Stimulated activated naive CD8-positive, alpha-beta T cell treated with anti-CD3 and anti-CD28 coated beads, Interleukin-15, amount 100 ng/mL, for 72 hours (primary cell): ENCODE measurements at regions not wholly inside any gene's neighbourhood (a gene's known extent, or its start where the extent isn't known, plus 50 kb on each side); places are given as distances from the start of the nearest gene placed in this dataset.
"Not testable (repeated sequence)": the region's sequence is repeated elsewhere in the genome, so short reads cannot be mapped to it uniquely, and the experiment has no call there.

Experiments used
- ATAC-seq: fragments of 150-1000 bp; cut with Tn5 transposase; 2 replicates; pipeline ENCODE4 v1.10.0; 2021; ENCODE audit warnings: mild to moderate bottlenecking, moderate library complexity
- DNase-seq, 2 donors: peaks; one replicate each; pipeline ENCODE4 v3.0.0; 2021 to 2022
- H3K27ac Mint-ChIP-seq, 2 donors: one replicate each; pipeline ENCODE4 v1.8.0; 2022; ENCODE audit warnings: mild to moderate bottlenecking in 2 of 2, mixed read lengths in 2 of 2, moderate library complexity in 2 of 2
- H3K27me3 Mint-ChIP-seq: one replicate; pipeline ENCODE4 v1.8.0; 2022; ENCODE audit warnings: mixed read lengths
- H3K4me1 Mint-ChIP-seq: one replicate; pipeline ENCODE4 v1.8.0; 2022; ENCODE audit warnings: mild to moderate bottlenecking, mixed read lengths
- H3K4me3 Mint-ChIP-seq, 2 donors: one replicate each; pipeline ENCODE4 v1.8.0; 2022; ENCODE audit warnings: mild to moderate bottlenecking in 2 of 2, mixed read lengths in 2 of 2, moderate library complexity in 1 of 2
- H3K9me3 Mint-ChIP-seq, 2 donors: one replicate each; pipeline ENCODE4 v1.8.0; 2022; ENCODE audit warnings: mixed read lengths in 2 of 2

DNA sequence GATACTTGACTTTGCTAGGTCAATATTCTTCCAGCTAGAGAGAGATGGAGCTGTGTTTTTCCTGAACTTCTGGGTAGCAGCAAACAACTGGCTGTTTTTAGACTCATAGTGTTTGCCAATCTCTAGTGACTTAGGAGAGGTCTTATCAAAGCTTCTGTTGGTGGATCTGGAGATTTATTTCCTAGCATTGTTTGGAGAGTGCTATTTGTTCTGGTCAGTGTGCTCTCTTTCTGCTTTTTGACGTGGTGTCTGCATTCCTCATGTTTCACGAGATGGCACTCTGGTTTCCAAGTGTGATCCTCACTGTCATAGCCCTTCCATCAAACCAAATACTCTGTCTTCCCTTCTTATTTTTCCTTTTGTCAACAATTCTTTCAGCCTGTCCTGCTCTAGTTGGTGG is 88.6 kb upstream of the DAZL start:
- Mint-ChIP-seq H3K27ac (no peak overlapping the region), H3K4me1 (no peaks in the 10 kb centered on the region), H3K9me3 (no peaks in the 10 kb centered on the region), H3K27me3 (no peaks in the 10 kb centered on the region), H3K4me3 (no peak overlapping the region)
- ATAC-seq: no peak
- DNase-seq: no peak

DNA sequence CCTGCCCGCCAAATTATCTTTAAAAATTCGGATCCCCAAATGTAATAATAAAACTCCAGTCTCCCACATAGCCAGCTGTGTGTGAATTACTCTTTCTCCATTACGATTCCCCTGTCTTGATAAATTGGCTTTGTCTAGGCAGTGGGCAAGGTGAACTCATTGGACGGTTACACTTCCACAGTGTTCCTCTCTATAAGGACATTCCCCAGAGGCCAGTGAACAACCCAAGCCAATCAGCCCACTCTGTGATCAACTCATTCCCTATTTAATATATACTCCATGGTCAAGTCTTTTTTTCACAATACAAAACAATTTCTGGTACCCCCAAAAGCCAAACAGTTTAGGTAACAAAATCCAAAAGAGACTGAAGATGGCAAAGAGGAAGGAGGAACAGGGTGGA is 90.5 kb upstream of the DAZL start:
- Mint-ChIP-seq H3K27ac (no peak overlapping the region), H3K4me3 (no peak overlapping the region), H3K9me3 (no peaks in the 10 kb centered on the region), H3K4me1 (no peaks in the 10 kb centered on the region), H3K27me3 (no peaks in the 10 kb centered on the region)
- ATAC-seq: no peak
- no peak for DNase-seq

DNA sequence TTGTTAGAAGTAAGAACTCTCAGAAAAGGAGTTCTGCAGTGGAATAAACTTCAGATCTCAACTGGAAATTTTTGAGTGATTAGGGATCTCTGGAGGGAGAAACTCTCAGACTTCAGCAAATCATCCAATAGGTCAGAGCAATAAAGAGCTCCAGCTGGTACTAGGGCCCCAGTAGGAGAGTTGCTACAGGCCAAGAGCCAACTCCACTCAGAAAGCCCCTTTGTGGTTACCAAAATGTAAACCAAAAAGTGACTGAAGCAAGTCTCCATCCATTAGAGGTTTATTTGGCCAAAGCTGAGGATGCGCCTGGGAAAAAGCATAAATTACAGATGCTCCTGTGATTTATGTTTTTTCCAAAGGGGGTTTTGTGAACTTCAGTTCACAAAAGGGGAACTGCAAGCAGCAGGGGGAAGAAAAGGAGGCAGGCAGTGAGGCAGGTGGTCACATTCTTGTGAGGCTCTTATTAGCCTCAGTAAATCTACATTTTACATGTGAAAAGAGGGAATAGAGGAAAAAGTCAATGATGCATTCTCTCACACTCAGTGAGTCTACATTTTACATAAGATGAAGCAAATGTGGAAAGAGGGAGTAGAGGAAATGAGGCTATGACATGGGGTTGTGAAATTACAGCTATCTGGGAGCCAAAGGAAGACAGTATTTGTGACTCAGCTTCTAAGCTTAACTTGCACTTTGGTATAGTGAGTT is 92.4 kb upstream of the DAZL start:
- H3K4me3 Mint-ChIP-seq: no peak overlapping the region
- ATAC-seq (no peak), DNase-seq (no peak)
- H3K4me1 Mint-ChIP-seq: no peaks in the 10 kb centered on the region
- no peak overlapping the region for H3K27ac Mint-ChIP-seq
- H3K9me3 Mint-ChIP-seq: no peaks in the 10 kb centered on the region
- H3K27me3 Mint-ChIP-seq: peaks cover 8% of the 10 kb centered on the region

DNA sequence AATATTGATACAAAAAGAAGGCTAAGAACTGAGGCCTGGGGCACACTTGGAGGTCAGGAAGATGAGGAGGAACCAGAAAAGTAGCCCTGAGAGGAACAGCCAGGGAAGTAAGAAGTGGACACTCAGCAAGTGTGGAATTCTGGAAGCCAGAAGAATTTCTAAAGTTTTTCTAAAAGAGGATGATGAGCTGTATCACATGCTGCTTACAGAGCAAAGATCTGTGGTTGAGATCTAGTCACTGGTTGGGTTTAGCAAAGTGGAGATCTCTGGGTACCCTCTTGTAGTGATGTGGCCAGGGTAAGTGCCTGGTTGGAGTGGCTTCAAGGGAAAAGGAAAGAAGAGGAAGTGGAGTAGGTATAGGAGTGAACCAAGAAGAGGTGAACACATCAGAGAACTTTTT is 95.4 kb upstream of the DAZL start:
- no peak overlapping the region for H3K4me3 Mint-ChIP-seq

DNA sequence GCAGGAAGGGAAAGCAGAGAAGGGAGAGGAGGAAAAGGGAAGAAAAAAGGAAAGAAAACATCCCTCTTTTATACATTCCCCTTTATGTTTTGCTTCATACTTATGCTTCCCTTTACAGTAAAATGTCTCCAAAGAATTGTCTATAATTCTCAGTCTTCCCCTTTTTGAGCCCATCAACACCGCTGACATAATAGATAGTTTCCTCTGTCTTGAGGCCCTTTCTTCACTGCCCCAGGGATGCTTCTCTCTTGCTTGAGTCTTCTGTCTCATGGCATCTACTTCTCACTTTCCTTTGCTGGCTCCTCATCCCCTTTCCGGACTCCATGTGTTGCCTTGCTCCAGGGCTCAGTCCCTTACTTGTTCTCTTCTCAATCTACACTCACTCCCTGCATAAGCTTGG is 99.7 kb upstream of the DAZL start:
- no peak for ATAC-seq
- Mint-ChIP-seq H3K4me1 (no peaks in the 10 kb centered on the region), H3K27ac (no peak overlapping the region), H3K9me3 (no peaks in the 10 kb centered on the region), H3K27me3 (peaks cover 8% of the 10 kb centered on the region), H3K4me3 (no peak overlapping the region)
- DNase-seq: no peak

More for the DNA sequence above, 95.4 kb upstream of the DAZL start:
- Mint-ChIP-seq H3K4me1 (no peaks in the 10 kb centered on the region), H3K9me3 (no peaks in the 10 kb centered on the region), H3K27ac (no peak overlapping the region), H3K27me3 (peaks cover 8% of the 10 kb centered on the region)
- DNase-seq: no peak
- ATAC-seq: no peak

DNA sequence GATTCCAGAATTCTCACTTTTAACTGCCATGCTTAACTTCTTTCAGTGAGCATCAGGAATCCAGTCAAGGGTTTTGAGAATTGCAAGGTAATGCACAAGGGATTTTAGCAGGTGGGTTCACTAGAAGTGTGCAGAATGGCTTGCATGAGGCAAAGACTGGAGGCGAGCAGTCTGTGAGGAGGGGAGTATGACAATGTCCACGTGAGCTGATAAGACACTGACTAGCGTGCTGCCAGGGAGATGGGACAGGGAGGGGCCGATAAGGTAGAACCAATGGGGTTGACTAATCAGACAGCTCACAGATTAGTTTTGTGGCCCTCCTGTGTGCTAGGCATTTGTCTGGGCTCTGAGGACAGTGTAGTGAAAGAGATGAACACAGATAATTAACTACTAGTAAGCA is 102.0 kb upstream of the DAZL start:
- Mint-ChIP-seq H3K4me1 (no peaks in the 10 kb centered on the region), H3K27ac (no peak overlapping the region), H3K4me3 (no peak overlapping the region), H3K9me3 (no peaks in the 10 kb centered on the region), H3K27me3 (peaks cover 3% of the 10 kb centered on the region)
- ATAC-seq: no peak
- no peak for DNase-seq

DNA sequence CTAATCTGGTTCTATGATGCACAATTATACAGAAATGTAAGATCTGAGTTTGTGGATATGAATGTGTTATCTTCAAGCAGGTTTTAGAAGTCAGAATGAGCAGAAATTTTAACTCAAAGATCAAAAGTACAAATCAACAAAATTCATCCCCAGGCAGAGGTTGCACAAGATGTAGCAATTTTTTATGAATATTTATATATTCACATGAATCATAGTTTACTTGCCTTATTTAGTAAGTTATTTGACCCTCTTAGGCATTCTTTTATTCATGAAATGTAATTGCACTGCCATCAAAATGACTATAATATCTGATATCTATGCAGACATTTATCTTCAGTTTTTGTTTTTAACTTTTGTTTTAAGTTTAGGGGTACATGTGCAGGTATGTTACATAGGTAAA is 103.1 kb upstream of the DAZL start:
- no peak for DNase-seq
- Mint-ChIP-seq H3K27me3 (no peaks in the 10 kb centered on the region), H3K9me3 (peaks cover 8 to 9% of the 10 kb centered on the region in 2 donors), H3K4me1 (no peaks in the 10 kb centered on the region), H3K27ac (no peak overlapping the region), H3K4me3 (no peak overlapping the region)
- no peak for ATAC-seq

DNA sequence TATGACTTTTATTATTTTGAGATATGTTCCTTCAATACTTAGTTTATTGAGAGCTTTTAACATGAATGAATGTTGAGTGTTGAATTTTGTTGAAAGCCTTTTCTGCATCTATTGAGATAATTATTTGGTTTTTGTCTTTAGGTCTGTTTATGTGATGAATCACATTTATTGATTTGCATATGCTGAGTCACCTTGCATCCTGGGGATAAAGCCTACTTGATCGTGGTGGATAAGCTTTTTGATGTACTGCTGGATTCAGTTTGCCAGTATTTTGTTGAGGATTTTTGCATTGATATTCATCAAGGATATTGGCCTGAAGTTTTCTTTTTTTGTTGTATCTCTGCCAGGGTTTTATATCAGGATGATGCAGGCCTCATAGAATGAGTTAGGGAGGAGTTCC is 106.5 kb upstream of the DAZL start:
- not testable (repeated sequence) for DNase-seq, H3K27me3 Mint-ChIP-seq, H3K4me3 Mint-ChIP-seq, H3K27ac Mint-ChIP-seq, H3K4me1 Mint-ChIP-seq, ATAC-seq
- peaks cover 23 to 28% of the 10 kb centered on the region in 2 donors for H3K9me3 Mint-ChIP-seq

DNA sequence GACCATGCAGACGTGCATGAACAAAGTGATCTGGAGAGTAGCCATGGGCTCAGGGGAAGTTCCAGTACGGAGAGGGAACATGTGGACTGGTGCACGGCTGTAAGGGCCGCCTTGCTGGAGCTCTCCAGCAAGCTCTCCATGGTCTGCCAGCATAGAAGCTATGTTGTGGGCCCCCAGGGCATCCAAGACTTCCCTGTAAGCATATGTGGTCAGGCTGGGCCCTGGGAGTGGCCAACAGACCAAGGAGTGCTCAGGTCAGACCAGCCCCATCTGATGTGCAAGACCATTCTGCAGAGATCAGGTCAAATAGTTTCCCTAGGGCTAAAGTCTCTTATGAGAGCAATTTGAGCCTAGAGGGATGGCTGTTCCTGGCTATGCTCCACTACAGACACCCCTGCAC is 110.1 kb upstream of the DAZL start:
- Mint-ChIP-seq H3K9me3 (peaks cover 23 to 28% of the 10 kb centered on the region in 2 donors), H3K27me3 (no peaks in the 10 kb centered on the region), H3K27ac (no peak overlapping the region), H3K4me3 (no peak overlapping the region), H3K4me1 (peaks cover 3% of the 10 kb centered on the region)
- ATAC-seq: no peak
- no peak for DNase-seq

DNA sequence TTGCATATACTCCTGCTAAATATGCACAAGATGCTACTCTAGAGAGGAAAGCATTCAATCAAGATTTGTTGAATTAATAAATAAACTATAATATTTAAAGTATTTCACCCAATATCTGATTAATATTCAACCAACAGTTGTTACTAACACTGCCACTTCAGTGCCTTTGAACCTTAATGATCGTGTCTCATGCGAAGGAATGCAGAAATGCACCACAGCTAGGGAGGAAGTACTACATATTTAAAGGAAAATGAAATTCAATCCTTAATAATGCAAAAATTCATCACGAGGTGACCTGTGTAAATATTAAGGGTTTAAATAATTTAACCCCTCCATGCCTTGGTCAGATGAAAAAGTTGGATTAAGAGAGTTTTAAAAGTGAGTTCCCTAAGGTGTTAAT is 114.2 kb upstream of the DAZL start:
- peaks cover 11 to 27% of the 10 kb centered on the region in 2 donors for H3K9me3 Mint-ChIP-seq
- H3K4me3 Mint-ChIP-seq: no peak overlapping the region
- ATAC-seq (no peak), DNase-seq (no peak)
- no peak overlapping the region for H3K27ac Mint-ChIP-seq
- no peaks in the 10 kb centered on the region for H3K27me3 Mint-ChIP-seq
- H3K4me1 Mint-ChIP-seq: peaks cover 9% of the 10 kb centered on the region

DNA sequence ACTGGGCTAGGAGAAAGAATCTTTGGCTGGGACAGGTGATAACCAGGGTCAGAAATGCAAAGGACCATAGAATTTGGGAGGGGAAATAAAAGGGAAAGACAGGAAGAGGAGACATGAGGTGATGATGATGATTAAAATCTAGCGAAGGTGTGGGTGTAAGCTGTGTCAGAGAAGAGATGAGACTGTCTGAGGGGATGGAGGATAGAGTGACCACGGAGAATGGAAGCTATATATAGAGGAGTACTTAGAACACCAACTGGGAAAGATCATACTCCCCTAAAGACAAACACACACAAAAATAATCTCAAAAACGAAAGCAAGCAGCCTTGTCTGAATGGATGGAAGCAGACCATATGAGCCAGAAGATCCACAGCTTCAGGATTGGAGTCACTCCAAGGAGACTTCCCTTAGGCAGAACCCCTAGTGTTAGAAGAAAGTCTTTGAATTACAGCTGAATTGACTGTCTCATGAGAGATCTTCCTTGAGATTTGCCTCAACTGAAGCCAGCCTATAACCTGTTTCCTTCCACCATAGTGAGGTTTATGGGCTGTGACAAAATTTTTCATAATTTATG is 115.2 kb upstream of the DAZL start:
- no peaks in the 10 kb centered on the region for H3K27me3 Mint-ChIP-seq
- DNase-seq: no peak
- H3K9me3 Mint-ChIP-seq: peaks cover 16 to 25% of the 10 kb centered on the region in 2 donors
- no peak overlapping the region for H3K27ac Mint-ChIP-seq
- no peak overlapping the region for H3K4me3 Mint-ChIP-seq
- ATAC-seq: no peak
- H3K4me1 Mint-ChIP-seq: peaks cover 9% of the 10 kb centered on the region

DNA sequence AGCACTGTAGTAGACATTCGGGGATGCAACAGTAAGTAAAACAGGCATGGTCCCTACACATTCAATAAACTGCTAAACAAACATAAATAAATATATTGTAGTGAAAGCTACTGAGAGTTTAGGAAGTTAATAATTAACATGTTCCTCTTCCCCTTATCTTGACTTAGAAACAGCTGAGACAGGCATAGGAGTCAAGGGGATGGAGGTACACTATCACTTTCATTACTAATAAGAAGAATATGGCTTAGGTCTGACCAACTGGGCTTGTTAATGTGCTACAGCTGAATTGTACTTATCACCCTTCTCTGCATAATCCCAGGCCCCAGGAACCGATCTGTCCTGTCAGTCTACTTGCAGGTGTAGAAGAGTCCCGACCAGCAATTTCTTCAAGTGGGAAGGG is 116.3 kb upstream of the DAZL start:
- Mint-ChIP-seq H3K4me3 (no peak overlapping the region), H3K4me1 (peaks cover 9% of the 10 kb centered on the region), H3K27me3 (no peaks in the 10 kb centered on the region), H3K9me3 (peaks cover 17 to 33% of the 10 kb centered on the region in 2 donors), H3K27ac (no peak overlapping the region)
- ATAC-seq (no peak), DNase-seq (no peak)

DNA sequence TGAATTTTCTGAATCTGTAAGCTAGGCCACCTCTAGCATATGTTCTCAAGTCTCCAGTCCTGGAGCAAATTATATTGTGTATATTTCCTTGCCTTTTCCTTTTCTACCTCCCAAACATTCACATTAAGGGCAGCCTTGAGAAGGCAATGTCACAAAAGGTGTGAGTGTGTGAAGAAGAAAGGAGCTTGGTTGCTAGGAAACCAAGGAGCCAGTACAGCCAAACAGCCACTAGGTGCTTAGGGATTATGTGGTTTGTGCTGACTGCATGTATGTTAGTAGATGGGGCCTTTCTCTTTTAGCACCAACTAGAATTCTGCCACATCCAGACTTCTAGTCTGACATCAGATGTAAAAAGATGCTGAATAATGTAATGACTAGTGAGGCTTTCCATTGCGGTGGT is 118.8 kb upstream of the DAZL start:
- H3K9me3 Mint-ChIP-seq: peaks cover 24 to 40% of the 10 kb centered on the region in 2 donors
- no peak for DNase-seq
- no peak overlapping the region for H3K4me3 Mint-ChIP-seq
- H3K4me1 Mint-ChIP-seq: peaks cover 9% of the 10 kb centered on the region
- ATAC-seq: no peak
- H3K27ac Mint-ChIP-seq: no peak overlapping the region
- no peaks in the 10 kb centered on the region for H3K27me3 Mint-ChIP-seq

DNA sequence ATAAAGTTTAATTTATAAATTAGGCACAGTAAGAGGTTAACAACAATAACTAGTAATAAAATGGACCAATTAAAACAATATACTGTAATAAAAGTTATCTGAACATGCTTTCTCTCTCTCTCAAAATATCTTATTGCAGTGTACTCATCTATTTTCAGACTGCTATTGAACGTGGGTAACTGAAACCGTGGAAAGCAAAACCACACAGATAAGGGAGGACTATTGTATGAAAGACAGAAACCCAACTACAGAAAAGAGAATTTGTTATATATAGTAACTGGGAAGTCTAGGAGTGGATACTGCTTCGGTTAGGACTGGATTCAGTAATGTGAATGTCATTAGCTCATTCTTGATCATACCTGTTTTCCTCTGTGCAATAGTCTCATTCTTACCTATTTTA is 119.3 kb upstream of the DAZL start:
- Mint-ChIP-seq H3K4me3 (no peak overlapping the region), H3K27me3 (no peaks in the 10 kb centered on the region), H3K9me3 (peaks cover 24 to 40% of the 10 kb centered on the region in 2 donors), H3K27ac (no peak overlapping the region), H3K4me1 (peaks cover 9% of the 10 kb centered on the region)
- ATAC-seq (no peak), DNase-seq (no peak)

DNA sequence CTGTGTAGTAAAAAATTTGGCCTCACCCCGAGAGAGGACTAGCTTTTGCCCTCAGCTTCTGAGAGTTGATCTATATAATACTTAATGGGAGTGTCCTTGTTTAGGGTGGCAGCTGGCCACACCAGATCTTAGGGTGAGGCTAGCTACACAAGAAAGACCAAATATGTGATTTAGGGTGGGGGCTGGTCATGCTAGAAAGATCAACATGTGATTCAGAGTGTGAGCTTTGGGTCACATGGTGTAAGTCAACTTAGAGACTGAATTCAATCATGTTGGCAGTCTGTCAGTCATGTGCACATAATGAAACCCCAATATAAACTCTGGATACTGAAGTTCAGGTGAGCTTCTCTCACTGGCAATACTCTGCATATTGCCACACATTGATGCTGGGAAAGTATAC is 120.7 kb upstream of the DAZL start:
- H3K4me3 Mint-ChIP-seq: no peak overlapping the region

DNA sequence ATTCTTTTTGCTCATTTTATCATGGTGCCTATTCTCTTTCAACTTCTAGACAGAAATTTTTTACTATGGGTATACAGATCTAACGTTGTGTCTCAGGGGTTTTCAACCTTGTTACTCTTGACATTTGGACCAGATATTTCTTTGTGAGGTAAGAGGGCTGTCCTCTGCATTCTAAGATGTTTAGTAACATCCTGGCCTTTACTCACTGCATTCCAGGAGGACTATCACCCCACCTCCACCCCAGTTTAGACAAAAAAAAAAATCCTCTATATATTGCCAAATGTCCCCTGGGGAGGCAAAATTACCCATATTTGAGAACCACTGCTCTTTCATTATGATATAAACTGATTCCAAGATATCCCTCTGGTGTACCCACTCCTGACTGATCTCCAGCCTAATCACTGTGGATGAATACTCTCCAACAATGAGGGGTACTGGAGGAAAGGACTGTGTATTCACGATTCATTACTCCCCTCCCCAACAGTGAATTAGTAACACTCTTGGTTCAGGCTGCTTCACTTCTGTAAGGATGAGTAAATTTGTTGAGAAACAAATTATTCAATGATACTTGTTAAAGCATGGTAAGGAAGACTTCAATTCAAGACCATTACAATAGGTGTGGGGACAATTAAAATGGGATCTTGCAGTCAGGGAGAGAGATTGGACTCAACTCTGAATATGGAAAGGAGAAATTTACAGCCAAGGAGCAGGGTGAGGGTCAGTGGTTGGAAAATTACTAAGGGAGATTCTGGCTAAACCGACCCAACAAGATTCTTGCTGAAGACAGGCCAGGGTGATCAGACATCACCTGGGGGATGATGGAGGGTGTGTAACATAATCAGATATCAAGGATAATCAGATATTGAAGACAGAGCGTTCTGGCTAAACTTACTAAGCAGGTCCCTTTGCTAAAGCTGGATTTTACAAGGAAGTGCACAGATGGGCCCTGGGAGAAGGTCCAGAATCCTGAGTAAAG is 123.8 kb upstream of the DAZL start:
- H3K4me1 Mint-ChIP-seq: no peaks in the 10 kb centered on the region
- DNase-seq (no peak), ATAC-seq (no peak)
- H3K27me3 Mint-ChIP-seq: no peaks in the 10 kb centered on the region
- H3K4me3 Mint-ChIP-seq: no peak overlapping the region
- peaks cover 36 to 49% of the 10 kb centered on the region in 2 donors for H3K9me3 Mint-ChIP-seq
- no peak overlapping the region for H3K27ac Mint-ChIP-seq

More for the DNA sequence above, 120.7 kb upstream of the DAZL start:
- H3K4me1 Mint-ChIP-seq: no peaks in the 10 kb centered on the region
- no peak for ATAC-seq
- peaks cover 24 to 40% of the 10 kb centered on the region in 2 donors for H3K9me3 Mint-ChIP-seq
- H3K27me3 Mint-ChIP-seq: no peaks in the 10 kb centered on the region
- H3K27ac Mint-ChIP-seq: no peak overlapping the region
- no peak for DNase-seq
